SK-N-SH treated with all-trans-retinoic acid at 6 μM for 48 hours (cell line): ENCODE measurements at regions not wholly inside any gene's neighbourhood (a gene's known extent, or its start where the extent isn't known, plus 50 kb on each side); places are given as distances from the start of the nearest gene placed in this dataset.
A peak's percentile ranks its signal among the peaks of the same experiment; 100 is the strongest.
"Not testable (repeated sequence)": the region's sequence is repeated elsewhere in the genome, so short reads cannot be mapped to it uniquely, and the experiment has no call there.

Source experiments
- ATAC-seq: fragments of 200-7000 bp; cut with Tn5 transposase; 3 replicates; pipeline ENCODE4 v1.9.1; 2020; ENCODE audit warnings: mild to moderate bottlenecking, moderate library complexity
- ARNTL ChIP-seq: fragments of 450-650 bp; formaldehyde crosslinking; IDR thresholded peaks from 2 replicates; pipeline ENCODE4 v1.5.0; 2020; ENCODE audit warnings: low read depth, mild to moderate bottlenecking, moderate library complexity, borderline replicate concordance
- BACH2 ChIP-seq: fragments of 250-450 bp; sonication (Bioruptor Pico); IDR thresholded peaks from 2 replicates; pipeline ENCODE4 v1.9.0; 2021; ENCODE audit warnings: mild to moderate bottlenecking, borderline replicate concordance
- CSDC2 ChIP-seq: fragments of 250-450 bp; sonication (Bioruptor Pico); IDR thresholded peaks from 2 replicates; pipeline ENCODE4 v1.5.0; 2020; ENCODE audit warnings: mild to moderate bottlenecking, moderate library complexity
- ESRRG ChIP-seq: fragments of 250-450 bp; sonication (Bioruptor Pico); IDR thresholded peaks from 2 replicates; pipeline ENCODE4 v1.6.1; 2021; ENCODE audit warnings: mild to moderate bottlenecking
- GLIS3 ChIP-seq: fragments of 250-450 bp; sonication (Bioruptor Pico); IDR thresholded peaks from 2 replicates; pipeline ENCODE4 v1.5.0; 2020; ENCODE audit warnings: mild to moderate bottlenecking, moderate library complexity
- ISL1 ChIP-seq: fragments of 250-450 bp; sonication (Bioruptor Pico); IDR thresholded peaks from 2 replicates; pipeline ENCODE4 v2.1.2; 2022; ENCODE audit warnings: mild to moderate bottlenecking, moderate library complexity
- OSR1 ChIP-seq: fragments of 250-450 bp; sonication (Bioruptor Pico); IDR thresholded peaks from 2 replicates; pipeline ENCODE4 v1.8.0; 2022; ENCODE audit warnings: moderate library complexity, mild to moderate bottlenecking, inconsistent platforms
- PPARA ChIP-seq: fragments of 250-450 bp; sonication (Bioruptor Pico); IDR thresholded peaks from 2 replicates; pipeline ENCODE4 v1.5.0; 2020; ENCODE audit warnings: mild to moderate bottlenecking, borderline replicate concordance
- RARB ChIP-seq: fragments of 250-450 bp; sonication (Bioruptor Pico); IDR thresholded peaks from 2 replicates; pipeline ENCODE4 v1.8.0; 2021; ENCODE audit warnings: mild to moderate bottlenecking, moderate library complexity
- TCF4 ChIP-seq: fragments of 250-450 bp; sonication (Bioruptor Pico); IDR thresholded peaks from 2 replicates; pipeline ENCODE4 v1.8.0; 2021; ENCODE audit warnings: mild to moderate bottlenecking, moderate library complexity, borderline replicate concordance
- TOX ChIP-seq: fragments of 250-450 bp; sonication (Bioruptor Pico); IDR thresholded peaks from 2 replicates; pipeline ENCODE4 v1.8.0; 2021; ENCODE audit warnings: mild to moderate bottlenecking, moderate library complexity, borderline replicate concordance
- ZC3H10 ChIP-seq: fragments of 250-450 bp; sonication (Bioruptor Pico); IDR thresholded peaks from 2 replicates; pipeline ENCODE4 v1.5.1; 2021; ENCODE audit warnings: mild to moderate bottlenecking, moderate library complexity
- ZFP3 ChIP-seq: fragments of 250-450 bp; sonication (Bioruptor Pico); IDR thresholded peaks from 2 replicates; pipeline ENCODE4 v1.5.0; 2020; ENCODE audit warnings: mild to moderate bottlenecking, moderate library complexity
- ZFP30 ChIP-seq: fragments of 450-650 bp; formaldehyde crosslinking; IDR thresholded peaks from 2 replicates; pipeline ENCODE4 v1.5.0; 2022; ENCODE audit warnings: mild to moderate bottlenecking, moderate library complexity
- ZNF565 ChIP-seq: fragments of 450-650 bp; formaldehyde crosslinking; conservative IDR thresholded peaks from 2 replicates; pipeline ENCODE4 v1.5.0; 2020; ENCODE audit warnings: low read depth, mild to moderate bottlenecking, moderate library complexity
- ZNF70 ChIP-seq: fragments of 450-650 bp; formaldehyde crosslinking; IDR thresholded peaks from 2 replicates; pipeline ENCODE4 v1.5.0; 2020; ENCODE audit warnings: mild to moderate bottlenecking, moderate library complexity
- ZNF8 ChIP-seq: fragments of 450-650 bp; formaldehyde crosslinking; IDR thresholded peaks from 2 replicates; pipeline ENCODE4 v1.5.0; 2020; ENCODE audit warnings: mild to moderate bottlenecking, moderate library complexity
- TF ChIP-seq, protein P1 (sequence below): fragments of 250-450 bp; sonication (Bioruptor Pico); IDR thresholded peaks from 2 replicates; pipeline ENCODE4 v1.5.1; 2021; ENCODE audit warnings: mild to moderate bottlenecking, moderate library complexity
- TF ChIP-seq, protein P2 (sequence below): fragments of 250-450 bp; sonication (Bioruptor Pico); IDR thresholded peaks from 2 replicates; pipeline ENCODE4 v1.8.0; 2020; ENCODE audit warnings: mild to moderate bottlenecking, moderate library complexity, borderline replicate concordance

DNA sequence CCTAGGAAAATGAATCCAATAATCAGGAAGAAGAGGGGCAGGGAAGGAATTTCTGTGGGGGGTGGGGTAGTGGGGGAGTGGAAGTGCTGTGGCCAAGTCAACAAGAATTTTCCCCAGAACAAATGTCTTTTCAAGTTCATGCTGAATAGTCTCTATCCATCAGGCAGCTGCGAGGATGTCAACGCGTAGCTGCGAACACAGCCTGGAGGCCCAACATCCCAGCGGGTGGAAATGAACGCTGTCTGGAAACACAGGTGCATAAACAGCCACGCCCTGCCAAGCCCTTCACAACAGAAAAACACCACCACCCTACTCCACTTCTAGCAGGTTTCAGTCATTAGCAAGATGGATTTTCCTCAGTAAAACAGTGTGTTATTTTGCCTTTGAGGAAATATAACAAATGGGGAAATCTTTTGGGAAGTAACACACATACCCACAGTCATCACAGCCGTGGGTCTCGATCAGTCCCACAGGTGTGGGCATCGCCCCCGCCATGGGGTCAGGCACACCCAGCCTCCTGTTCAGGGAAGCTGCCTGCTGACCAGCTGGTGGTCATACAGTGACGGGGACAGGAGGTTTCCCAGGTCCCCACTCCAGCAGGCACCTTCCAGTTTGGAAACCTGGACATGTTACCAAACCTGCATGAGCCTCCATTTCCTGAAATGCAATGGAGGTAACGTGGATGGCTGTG lies 112.1 kb upstream of the THBS2 start:
- TF ChIP-seq BACH2 (CRISPR knock-in tag) (no peak), OSR1 (CRISPR knock-in tag) (no peak), ZNF70 (CRISPR knock-in tag) (no peak)
- no peak for ATAC-seq

DNA sequence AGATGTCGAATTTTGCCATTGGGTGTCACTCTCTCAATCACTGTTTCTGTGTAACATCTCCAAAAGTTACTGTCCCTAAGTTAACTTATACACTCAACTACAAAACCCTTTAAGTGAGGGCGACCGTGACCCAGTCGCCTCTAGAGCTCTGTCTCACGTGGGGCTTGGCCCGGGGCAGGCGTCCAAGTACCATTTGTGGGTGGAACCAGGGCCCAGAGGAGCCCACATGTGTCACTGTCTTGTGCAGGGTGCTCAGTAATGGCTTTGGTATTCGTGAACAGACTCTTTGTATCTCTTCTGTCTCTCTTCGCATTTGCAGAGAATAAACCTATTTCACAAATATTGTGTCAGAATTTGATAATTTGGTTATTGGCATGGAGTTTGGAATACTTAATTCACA lies 109.9 kb upstream of the THBS2 start:
- peak; percentile 77 for ATAC-seq
- no peak for TF ChIP-seq ZFP3 (CRISPR knock-in tag)
- TF ChIP-seq, protein P1, sequence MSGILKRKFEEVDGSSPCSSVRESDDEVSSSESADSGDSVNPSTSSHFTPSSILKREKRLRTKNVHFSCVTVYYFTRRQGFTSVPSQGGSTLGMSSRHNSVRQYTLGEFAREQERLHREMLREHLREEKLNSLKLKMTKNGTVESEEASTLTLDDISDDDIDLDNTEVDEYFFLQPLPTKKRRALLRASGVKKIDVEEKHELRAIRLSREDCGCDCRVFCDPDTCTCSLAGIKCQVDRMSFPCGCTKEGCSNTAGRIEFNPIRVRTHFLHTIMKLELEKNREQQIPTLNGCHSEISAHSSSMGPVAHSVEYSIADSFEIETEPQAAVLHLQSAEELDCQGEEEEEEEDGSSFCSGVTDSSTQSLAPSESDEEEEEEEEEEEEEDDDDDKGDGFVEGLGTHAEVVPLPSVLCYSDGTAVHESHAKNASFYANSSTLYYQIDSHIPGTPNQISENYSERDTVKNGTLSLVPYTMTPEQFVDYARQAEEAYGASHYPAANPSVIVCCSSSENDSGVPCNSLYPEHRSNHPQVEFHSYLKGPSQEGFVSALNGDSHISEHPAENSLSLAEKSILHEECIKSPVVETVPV, result no peak
- no peak for TF ChIP-seq OSR1 (CRISPR knock-in tag)
- TF ChIP-seq ESRRG (CRISPR knock-in tag), result no peak
- no peak for TF ChIP-seq ZNF70 (CRISPR knock-in tag)

DNA sequence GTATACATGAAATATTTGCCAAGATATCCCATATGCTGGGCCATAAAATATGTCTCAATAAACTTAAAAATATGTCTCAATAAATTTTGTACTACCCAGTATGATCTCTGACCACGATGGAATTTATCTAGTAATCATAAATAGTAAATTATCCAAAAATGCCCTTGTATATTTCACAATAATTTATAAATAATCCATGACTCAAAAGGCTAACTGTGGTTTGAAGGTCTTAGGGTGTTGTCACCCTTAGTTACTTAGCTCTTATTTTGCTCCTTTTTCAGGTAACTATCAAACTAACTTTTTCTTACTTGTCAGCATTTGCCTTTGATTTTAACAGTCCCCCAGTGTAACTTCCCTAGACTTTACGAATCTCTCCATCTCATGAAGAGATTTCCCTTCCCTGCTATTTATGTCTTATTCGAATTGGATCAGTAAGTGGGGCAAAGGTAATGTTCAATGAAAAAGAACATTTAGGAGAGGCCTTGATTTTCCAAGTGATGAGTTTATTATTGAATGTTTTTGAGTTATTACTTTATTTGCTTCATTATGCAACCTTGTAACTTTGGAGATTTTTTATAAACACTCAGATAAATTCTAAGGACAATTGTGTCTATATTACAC lies 109.0 kb upstream of the THBS2 start:
- TF ChIP-seq ARNTL (CRISPR knock-in tag) (no peak), ZNF70 (CRISPR knock-in tag) (no peak), BACH2 (CRISPR knock-in tag) (no peak), TCF4 (CRISPR knock-in tag) (no peak), ESRRG (CRISPR knock-in tag) (no peak), ISL1 (no peak), RARB (CRISPR knock-in tag) (no peak), ZNF565 (CRISPR knock-in tag) (no peak), ZFP30 (no peak), GLIS3 (no peak), CSDC2 (CRISPR knock-in tag) (no peak)
- TF ChIP-seq, protein P1, result no peak
- TF ChIP-seq, protein P2, sequence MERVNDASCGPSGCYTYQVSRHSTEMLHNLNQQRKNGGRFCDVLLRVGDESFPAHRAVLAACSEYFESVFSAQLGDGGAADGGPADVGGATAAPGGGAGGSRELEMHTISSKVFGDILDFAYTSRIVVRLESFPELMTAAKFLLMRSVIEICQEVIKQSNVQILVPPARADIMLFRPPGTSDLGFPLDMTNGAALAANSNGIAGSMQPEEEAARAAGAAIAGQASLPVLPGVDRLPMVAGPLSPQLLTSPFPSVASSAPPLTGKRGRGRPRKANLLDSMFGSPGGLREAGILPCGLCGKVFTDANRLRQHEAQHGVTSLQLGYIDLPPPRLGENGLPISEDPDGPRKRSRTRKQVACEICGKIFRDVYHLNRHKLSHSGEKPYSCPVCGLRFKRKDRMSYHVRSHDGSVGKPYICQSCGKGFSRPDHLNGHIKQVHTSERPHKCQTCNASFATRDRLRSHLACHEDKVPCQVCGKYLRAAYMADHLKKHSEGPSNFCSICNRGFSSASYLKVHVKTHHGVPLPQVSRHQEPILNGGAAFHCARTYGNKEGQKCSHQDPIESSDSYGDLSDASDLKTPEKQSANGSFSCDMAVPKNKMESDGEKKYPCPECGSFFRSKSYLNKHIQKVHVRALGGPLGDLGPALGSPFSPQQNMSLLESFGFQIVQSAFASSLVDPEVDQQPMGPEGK (CRISPR knock-in tag), result no peak
- ATAC-seq, result no peak

DNA sequence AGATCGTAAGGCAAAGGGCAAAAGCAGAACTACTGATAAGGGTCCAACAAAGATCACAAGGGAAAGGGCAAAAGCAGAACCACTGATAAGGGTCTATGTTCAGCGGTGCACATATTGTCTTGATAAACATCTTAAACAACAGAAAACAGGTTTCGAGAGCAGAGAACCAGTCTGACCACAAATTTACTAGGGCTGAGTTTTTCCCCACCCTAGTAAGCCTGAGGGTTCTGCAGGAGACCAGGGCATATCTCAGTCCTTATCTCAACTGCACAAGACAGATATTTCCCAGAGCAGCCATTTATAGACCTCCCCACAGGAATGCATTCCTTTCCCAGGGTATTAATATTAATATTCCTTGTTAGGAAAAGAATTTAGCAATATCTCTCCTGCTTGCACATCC lies 101.4 kb upstream of the THBS2 start:
- not testable (repeated sequence) for ATAC-seq

DNA sequence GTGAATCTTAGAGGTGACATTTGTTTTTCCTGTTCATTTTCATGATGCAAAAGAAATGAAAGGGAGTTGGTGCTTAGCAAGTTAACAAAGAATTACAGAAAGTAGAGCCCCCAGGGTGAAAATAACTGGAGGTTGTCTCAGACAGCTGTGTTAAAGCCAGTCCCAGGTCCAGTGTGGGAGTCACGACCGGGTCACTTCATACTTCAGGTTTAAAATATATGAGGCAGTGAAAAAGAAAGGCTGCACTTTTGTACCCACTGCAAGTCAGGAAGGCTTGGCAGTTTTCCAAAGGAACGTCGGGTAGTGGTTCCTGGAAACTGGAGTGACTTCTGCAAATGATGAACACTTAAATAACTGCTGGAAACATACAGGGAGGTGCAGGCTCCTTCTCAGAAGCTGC lies 91.5 kb upstream of the THBS2 start:
- TF ChIP-seq TOX (CRISPR knock-in tag) (no peak), ESRRG (CRISPR knock-in tag) (no peak), BACH2 (CRISPR knock-in tag) (no peak), PPARA (no peak), TCF4 (CRISPR knock-in tag) (no peak), ZFP30 (no peak), ARNTL (CRISPR knock-in tag) (no peak), GLIS3 (no peak), RARB (CRISPR knock-in tag) (no peak), CSDC2 (CRISPR knock-in tag) (no peak), ZNF8 (CRISPR knock-in tag) (no peak), ZC3H10 (CRISPR knock-in tag) (no peak)
- TF ChIP-seq, protein P2 (CRISPR knock-in tag), result no peak
- TF ChIP-seq, protein P1, result no peak
- ATAC-seq, result no peak
